ENCODE measurements at regions not wholly inside any gene's neighbourhood (a gene's known extent, or its start where the extent isn't known, plus 50 kb on each side); places are given as distances from the start of the nearest gene placed in this dataset.

DNA sequence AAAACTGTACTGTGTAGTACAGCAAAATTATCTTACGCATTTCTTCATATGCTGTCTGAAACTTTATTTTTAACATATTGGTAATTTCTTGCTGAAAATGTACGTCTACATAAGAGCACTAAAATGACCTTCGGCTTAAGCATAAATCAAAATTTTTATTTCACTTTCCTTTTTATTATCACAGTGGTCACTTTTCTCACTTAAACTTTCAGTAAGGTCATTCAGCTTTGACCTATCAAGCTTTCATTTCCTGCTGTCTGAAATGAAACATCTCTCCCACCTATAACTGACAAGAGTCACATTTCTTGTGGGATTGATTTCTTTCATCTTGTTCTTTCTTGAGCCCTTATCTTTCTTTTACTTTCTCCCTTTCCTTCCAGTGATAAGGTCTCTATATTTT lies 2212.7 kb upstream of the PCDH20 start:
- Histone ChIP-seq H3K4me3 (no peak overlapping the region), H3K27ac (no peak overlapping the region), H3K36me3 (no peaks in the 10 kb centered on the region), H3K27me3 (replicated peaks; ENCODE audit: insufficient read depth) (no peaks in the 10 kb centered on the region), H3K4me1 (replicated peaks) (no peaks in the 10 kb centered on the region), H3K9me3 (no peaks in the 10 kb centered on the region)
- 81% methylated on average over 3 of the region's 3 CpGs for WGBS
- intact Hi-C loops (cut with DNase I): no loop called here
- DNase-seq (ENCODE audit: low spot score): no peak
- no peak for TF ChIP-seq POLR2AphosphoS5 (IDR thresholded peaks at IDR 0.05)
- no peak for TF ChIP-seq POLR2A (IDR thresholded peaks at IDR 0.05)
- TF ChIP-seq, protein P1, sequence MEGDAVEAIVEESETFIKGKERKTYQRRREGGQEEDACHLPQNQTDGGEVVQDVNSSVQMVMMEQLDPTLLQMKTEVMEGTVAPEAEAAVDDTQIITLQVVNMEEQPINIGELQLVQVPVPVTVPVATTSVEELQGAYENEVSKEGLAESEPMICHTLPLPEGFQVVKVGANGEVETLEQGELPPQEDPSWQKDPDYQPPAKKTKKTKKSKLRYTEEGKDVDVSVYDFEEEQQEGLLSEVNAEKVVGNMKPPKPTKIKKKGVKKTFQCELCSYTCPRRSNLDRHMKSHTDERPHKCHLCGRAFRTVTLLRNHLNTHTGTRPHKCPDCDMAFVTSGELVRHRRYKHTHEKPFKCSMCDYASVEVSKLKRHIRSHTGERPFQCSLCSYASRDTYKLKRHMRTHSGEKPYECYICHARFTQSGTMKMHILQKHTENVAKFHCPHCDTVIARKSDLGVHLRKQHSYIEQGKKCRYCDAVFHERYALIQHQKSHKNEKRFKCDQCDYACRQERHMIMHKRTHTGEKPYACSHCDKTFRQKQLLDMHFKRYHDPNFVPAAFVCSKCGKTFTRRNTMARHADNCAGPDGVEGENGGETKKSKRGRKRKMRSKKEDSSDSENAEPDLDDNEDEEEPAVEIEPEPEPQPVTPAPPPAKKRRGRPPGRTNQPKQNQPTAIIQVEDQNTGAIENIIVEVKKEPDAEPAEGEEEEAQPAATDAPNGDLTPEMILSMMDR (IDR thresholded peaks at IDR 0.05): no peak

- DNase-seq (ENCODE audit: low spot score): no peak
- Histone ChIP-seq H3K4me3 (no peak overlapping the region), H3K27me3 (replicated peaks; ENCODE audit: insufficient read depth) (no peaks in the 10 kb centered on the region), H3K9me3 (no peaks in the 10 kb centered on the region), H3K36me3 (no peaks in the 10 kb centered on the region), H3K27ac (no peak overlapping the region), H3K4me1 (replicated peaks) (no peaks in the 10 kb centered on the region)
- no peak for TF ChIP-seq POLR2AphosphoS5 (IDR thresholded peaks at IDR 0.05)
- TF ChIP-seq POLR2A (IDR thresholded peaks at IDR 0.05): no peak
- TF ChIP-seq, protein P1 (IDR thresholded peaks at IDR 0.05): no peak
- intact Hi-C loops (cut with DNase I): no loop called here
- 53% methylated on average over 1 of the region's 1 CpG for WGBS
Observed at GRCh38 chr13:63625869-63626268, 2210.2 kb upstream of the PCDH20 start.

- H3K4me1 ChIP-seq (replicated peaks): no peaks in the 10 kb centered on the region
- H3K36me3 ChIP-seq: no peaks in the 10 kb centered on the region
- DNase-seq (ENCODE audit: low spot score): no peak
- no peak overlapping the region for H3K4me3 ChIP-seq
- TF ChIP-seq POLR2AphosphoS5 (IDR thresholded peaks at IDR 0.05): no peak
- TF ChIP-seq, protein P1 (IDR thresholded peaks at IDR 0.05): no peak
- TF ChIP-seq POLR2A (IDR thresholded peaks at IDR 0.05): no peak
- H3K9me3 ChIP-seq: no peaks in the 10 kb centered on the region
- intact Hi-C loops (cut with DNase I): no loop called here
- 69% methylated on average over 5 of the region's 5 CpGs for WGBS
- no peak overlapping the region for H3K27ac ChIP-seq
- H3K27me3 ChIP-seq (replicated peaks; ENCODE audit: insufficient read depth): no peaks in the 10 kb centered on the region
Observed at GRCh38 chr13:63614874-63615612, 2199.4 kb upstream of the PCDH20 start.

DNA sequence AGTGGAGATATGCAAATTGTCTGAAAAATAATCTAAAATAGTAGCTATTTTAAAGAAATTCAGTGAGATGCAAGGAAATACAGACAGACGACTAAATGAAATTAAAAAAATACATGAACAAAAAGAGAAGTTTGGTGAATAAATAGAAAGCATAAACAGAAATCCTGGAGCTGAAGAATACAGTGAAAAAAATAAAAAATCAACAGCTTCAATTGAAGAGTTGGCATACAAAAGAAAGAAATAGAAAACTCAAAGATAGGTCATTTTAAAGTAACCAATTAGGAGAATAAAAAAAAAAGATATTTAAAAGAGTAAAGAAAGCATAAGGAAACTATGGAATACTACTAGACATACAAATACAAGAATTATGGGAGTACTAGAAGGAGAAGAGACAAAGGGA lies 2191.5 kb upstream of the PCDH20 start:
- 100% methylated on average over 1 of the region's 1 CpG for WGBS
- DNase-seq (ENCODE audit: low spot score): no peak
- TF ChIP-seq POLR2AphosphoS5 (IDR thresholded peaks at IDR 0.05): no peak
- H3K27ac ChIP-seq: no peak overlapping the region
- H3K4me3 ChIP-seq: no peak overlapping the region
- no peaks in the 10 kb centered on the region for H3K4me1 ChIP-seq (replicated peaks)
- intact Hi-C loops (cut with DNase I): no loop called here
- no peaks in the 10 kb centered on the region for H3K27me3 ChIP-seq (replicated peaks; ENCODE audit: insufficient read depth)
- no peaks in the 10 kb centered on the region for H3K9me3 ChIP-seq
- no peaks in the 10 kb centered on the region for H3K36me3 ChIP-seq

DNA sequence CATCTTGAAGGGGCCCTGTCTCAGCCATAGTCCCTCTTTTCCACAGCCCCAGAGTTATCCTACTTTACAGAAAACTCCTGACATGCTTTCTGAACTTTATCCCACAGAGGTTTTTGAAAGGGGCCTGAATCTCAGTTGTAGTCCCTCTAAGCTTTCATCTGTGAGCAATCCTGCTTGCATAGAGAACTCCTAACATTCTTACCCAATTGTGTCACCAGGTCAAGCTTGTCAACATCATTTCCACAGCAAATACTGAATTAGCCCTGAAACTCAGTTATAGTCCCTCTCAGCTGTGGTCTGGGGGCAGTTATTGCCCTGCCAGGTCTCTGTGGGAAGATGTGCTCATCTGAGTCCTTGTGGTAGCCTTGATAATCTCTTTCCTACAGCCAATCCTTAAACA lies 2190.3 kb upstream of the PCDH20 start:
- no peaks in the 10 kb centered on the region for H3K27me3 ChIP-seq (replicated peaks; ENCODE audit: insufficient read depth)
- no peaks in the 10 kb centered on the region for H3K4me1 ChIP-seq (replicated peaks)
- no peak overlapping the region for H3K27ac ChIP-seq
- no peaks in the 10 kb centered on the region for H3K36me3 ChIP-seq
- DNase-seq (ENCODE audit: low spot score): no peak
- intact Hi-C loops (cut with DNase I): no loop called here
- H3K9me3 ChIP-seq: no peaks in the 10 kb centered on the region
- TF ChIP-seq POLR2AphosphoS5 (IDR thresholded peaks at IDR 0.05) (no peak), POLR2A (IDR thresholded peaks at IDR 0.05) (no peak)
- TF ChIP-seq, protein P1 (IDR thresholded peaks at IDR 0.05): no peak
- H3K4me3 ChIP-seq: no peak overlapping the region

All from prostate gland (tissue), 2 donors.